Liver (tissue), 8 donors: ENCODE measurements at regions not wholly inside any gene's neighbourhood (a gene's known extent, or its start where the extent isn't known, plus 50 kb on each side); places are given as distances from the start of the nearest gene placed in this dataset.

ENCODE experiments used
- DNase-seq: peaks from one replicate; pipeline ENCODE4 v3.0.0-alpha.2; 2017; ENCODE audit warnings: low spot score
- H3K27ac ChIP-seq, 2 donors: one replicate each; pipeline ENCODE4 v1.7.0; 2013; ENCODE audit warnings: inconsistent platforms in 2 of 2, low read length in 2 of 2, control low read depth in 1 of 2, low read depth in 1 of 2, mild to moderate bottlenecking in 1 of 2
- H3K27me3 ChIP-seq, 4 donors: one replicate each; pipeline versions ENCODE4 v1.6.1 to v1.7.0; 2013; ENCODE audit warnings: low read length in 3 of 4, inconsistent platforms in 1 of 4, mild to moderate bottlenecking in 1 of 4, moderate library complexity in 1 of 4; ENCODE audit not compliant: control insufficient read depth in 4 of 4, insufficient read depth in 4 of 4
- H3K36me3 ChIP-seq, 4 donors: one replicate each; pipeline versions ENCODE4 v1.6.1 to v1.7.0; 2013; ENCODE audit warnings: low read length in 3 of 4, mild to moderate bottlenecking in 3 of 4, low read depth in 1 of 4, moderate library complexity in 1 of 4; ENCODE audit not compliant: control insufficient read depth in 4 of 4, insufficient read depth in 3 of 4
- H3K4me1 ChIP-seq, 4 donors: one replicate each; pipeline versions ENCODE4 v1.6.1 to v1.7.0; 2013; ENCODE audit warnings: low read length in 3 of 4, mild to moderate bottlenecking in 3 of 4, moderate library complexity in 1 of 4; ENCODE audit not compliant: control insufficient read depth in 4 of 4, insufficient read depth in 4 of 4
- H3K4me3 ChIP-seq, 3 donors: one replicate each; pipeline versions ENCODE4 v1.6.1 to v1.7.0; 2013; ENCODE audit warnings: low read length in 3 of 3, control low read depth in 1 of 3, low read depth in 1 of 3, mild to moderate bottlenecking in 1 of 3
- H3K9ac ChIP-seq, 2 donors: one replicate each; pipeline ENCODE4 v1.7.0; 2013; ENCODE audit warnings: low read length in 2 of 2, mild to moderate bottlenecking in 2 of 2, moderate library complexity in 2 of 2, control low read depth in 1 of 2, low read depth in 1 of 2
- H3K9me3 ChIP-seq, 4 donors: one replicate each; pipeline versions ENCODE4 v1.6.1 to v1.7.0; 2013; ENCODE audit warnings: low read length in 3 of 4; ENCODE audit not compliant: control insufficient read depth in 4 of 4
- EGR1 ChIP-seq, 2 donors: IDR thresholded peaks; 2 replicates each; pipeline ENCODE4 v1.6.1; 2016 to 2018; ENCODE audit warnings: antibody characterized with exemption in 2 of 2, low read depth in 2 of 2
- FOXA1 ChIP-seq: IDR thresholded peaks from 2 replicates; pipeline ENCODE4 v1.6.1; 2016; ENCODE audit warnings: antibody characterized with exemption
- GABPA ChIP-seq, 2 donors: IDR thresholded peaks in 1 of 2; conservative IDR thresholded peaks in 1 of 2; 2 replicates each; pipeline ENCODE4 v1.6.1; 2016; ENCODE audit warnings: antibody characterized with exemption in 2 of 2, mild to moderate bottlenecking in 1 of 2, moderate library complexity in 1 of 2
- HNF4A ChIP-seq, 2 donors: conservative IDR thresholded peaks; 2 replicates each; pipeline ENCODE4 v1.6.1; 2016; ENCODE audit warnings: antibody characterized with exemption in 2 of 2, mild to moderate bottlenecking in 2 of 2
- HNF4G ChIP-seq: IDR thresholded peaks from 2 replicates; pipeline ENCODE4 v1.6.1; 2016; ENCODE audit warnings: antibody characterized with exemption
- JUND ChIP-seq, 2 donors: IDR thresholded peaks; 2 replicates each; pipeline ENCODE4 v1.6.1; 2016; ENCODE audit warnings: antibody characterized with exemption in 2 of 2
- NR2F2 ChIP-seq: IDR thresholded peaks from 2 replicates; pipeline ENCODE4 v1.6.1; 2016; ENCODE audit warnings: antibody characterized with exemption
- RAD21 ChIP-seq, 2 donors: IDR thresholded peaks; 2 replicates each; pipeline ENCODE4 v1.6.1; 2016; ENCODE audit warnings: antibody characterized with exemption in 2 of 2, mild to moderate bottlenecking in 2 of 2
- RXRA ChIP-seq, 2 donors: IDR thresholded peaks; 2 replicates each; pipeline ENCODE4 v1.6.1; 2017 to 2018; ENCODE audit warnings: antibody characterized with exemption in 2 of 2, mild to moderate bottlenecking in 1 of 2
- TAF1 ChIP-seq: conservative IDR thresholded peaks from 2 replicates; pipeline ENCODE4 v1.6.1; 2016; ENCODE audit warnings: antibody characterized with exemption, mild to moderate bottlenecking
- WGBS: extraction: QIAGEN DNeasy Blood & Tissue Kit; methylation state at CpG from one replicate; pipeline ENCODE4 v1.1.7; 2013; 5-methylcytosine and 5-hydroxymethylcytosine counted together
- TF ChIP-seq, protein P1 (sequence below): IDR thresholded peaks from 2 replicates; pipeline ENCODE4 v1.6.1; 2016; ENCODE audit warnings: antibody characterized with exemption
- TF ChIP-seq, protein P2 (sequence below): IDR thresholded peaks from 2 replicates; pipeline ENCODE4 v1.6.1; 2016; ENCODE audit warnings: antibody characterized with exemption, mild to moderate bottlenecking
- TF ChIP-seq, protein P3 (sequence below): IDR thresholded peaks from 2 replicates; pipeline ENCODE4 v1.6.1; 2016; ENCODE audit warnings: antibody characterized with exemption
- TF ChIP-seq, protein P4 (sequence below): IDR thresholded peaks from 2 replicates; pipeline ENCODE4 v1.6.1; 2016; ENCODE audit warnings: antibody characterized with exemption
- TF ChIP-seq, protein P5 (sequence below): fragments of 150-350 bp; IDR thresholded peaks from 2 replicates; pipeline ENCODE4 v1.5.1; 2017; ENCODE audit warnings: improper control_type of control experiment, low read depth, low read length; ENCODE audit not compliant: missing input control
- donor health status: healthy.
- donor health status: healthy.
- donor health status: healthy.
- donor health status: healthy.
- donor health status: healthy.

DNA sequence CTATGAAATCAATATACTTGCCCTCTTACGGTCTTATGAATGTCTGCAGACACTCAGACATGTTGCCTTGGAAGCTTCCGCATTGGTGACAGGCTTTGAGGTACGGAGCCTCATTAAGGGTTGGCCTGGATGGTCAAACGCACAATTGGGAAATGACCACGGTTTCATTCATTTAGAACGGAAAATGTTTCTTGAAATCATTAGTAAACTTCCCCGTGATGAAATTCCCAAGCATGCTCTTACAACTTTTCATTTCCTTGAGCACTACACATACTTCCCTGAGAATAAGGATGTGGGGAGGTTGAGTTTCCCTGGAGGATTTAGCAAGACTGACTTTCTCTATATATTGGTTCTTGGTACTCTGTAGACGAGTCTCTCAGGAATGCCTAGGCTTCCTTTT lies 146.3 kb downstream of the HLX start:
- Histone ChIP-seq H3K4me3 (no peak overlapping the region), H3K4me1 (no peaks in the 10 kb centered on the region), H3K27ac (no peak overlapping the region), H3K9ac (no peak overlapping the region), H3K9me3 (no peaks in the 10 kb centered on the region), H3K27me3 (no peaks in the 10 kb centered on the region), H3K36me3 (no peaks in the 10 kb centered on the region)
- 89% methylated on average over 8 of the region's 8 CpGs for WGBS
- TF ChIP-seq, protein P1, sequence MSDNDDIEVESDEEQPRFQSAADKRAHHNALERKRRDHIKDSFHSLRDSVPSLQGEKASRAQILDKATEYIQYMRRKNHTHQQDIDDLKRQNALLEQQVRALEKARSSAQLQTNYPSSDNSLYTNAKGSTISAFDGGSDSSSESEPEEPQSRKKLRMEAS, result no peak
- TF ChIP-seq, protein P2, sequence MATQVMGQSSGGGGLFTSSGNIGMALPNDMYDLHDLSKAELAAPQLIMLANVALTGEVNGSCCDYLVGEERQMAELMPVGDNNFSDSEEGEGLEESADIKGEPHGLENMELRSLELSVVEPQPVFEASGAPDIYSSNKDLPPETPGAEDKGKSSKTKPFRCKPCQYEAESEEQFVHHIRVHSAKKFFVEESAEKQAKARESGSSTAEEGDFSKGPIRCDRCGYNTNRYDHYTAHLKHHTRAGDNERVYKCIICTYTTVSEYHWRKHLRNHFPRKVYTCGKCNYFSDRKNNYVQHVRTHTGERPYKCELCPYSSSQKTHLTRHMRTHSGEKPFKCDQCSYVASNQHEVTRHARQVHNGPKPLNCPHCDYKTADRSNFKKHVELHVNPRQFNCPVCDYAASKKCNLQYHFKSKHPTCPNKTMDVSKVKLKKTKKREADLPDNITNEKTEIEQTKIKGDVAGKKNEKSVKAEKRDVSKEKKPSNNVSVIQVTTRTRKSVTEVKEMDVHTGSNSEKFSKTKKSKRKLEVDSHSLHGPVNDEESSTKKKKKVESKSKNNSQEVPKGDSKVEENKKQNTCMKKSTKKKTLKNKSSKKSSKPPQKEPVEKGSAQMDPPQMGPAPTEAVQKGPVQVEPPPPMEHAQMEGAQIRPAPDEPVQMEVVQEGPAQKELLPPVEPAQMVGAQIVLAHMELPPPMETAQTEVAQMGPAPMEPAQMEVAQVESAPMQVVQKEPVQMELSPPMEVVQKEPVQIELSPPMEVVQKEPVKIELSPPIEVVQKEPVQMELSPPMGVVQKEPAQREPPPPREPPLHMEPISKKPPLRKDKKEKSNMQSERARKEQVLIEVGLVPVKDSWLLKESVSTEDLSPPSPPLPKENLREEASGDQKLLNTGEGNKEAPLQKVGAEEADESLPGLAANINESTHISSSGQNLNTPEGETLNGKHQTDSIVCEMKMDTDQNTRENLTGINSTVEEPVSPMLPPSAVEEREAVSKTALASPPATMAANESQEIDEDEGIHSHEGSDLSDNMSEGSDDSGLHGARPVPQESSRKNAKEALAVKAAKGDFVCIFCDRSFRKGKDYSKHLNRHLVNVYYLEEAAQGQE, result no peak
- TF ChIP-seq EGR1 (IDR thresholded peaks at IDR 0.05; ENCODE audit: low read depth in 2 of 2), result no peak
- no peak for TF ChIP-seq JUND (IDR thresholded peaks at IDR 0.05)
- TF ChIP-seq, protein P3, sequence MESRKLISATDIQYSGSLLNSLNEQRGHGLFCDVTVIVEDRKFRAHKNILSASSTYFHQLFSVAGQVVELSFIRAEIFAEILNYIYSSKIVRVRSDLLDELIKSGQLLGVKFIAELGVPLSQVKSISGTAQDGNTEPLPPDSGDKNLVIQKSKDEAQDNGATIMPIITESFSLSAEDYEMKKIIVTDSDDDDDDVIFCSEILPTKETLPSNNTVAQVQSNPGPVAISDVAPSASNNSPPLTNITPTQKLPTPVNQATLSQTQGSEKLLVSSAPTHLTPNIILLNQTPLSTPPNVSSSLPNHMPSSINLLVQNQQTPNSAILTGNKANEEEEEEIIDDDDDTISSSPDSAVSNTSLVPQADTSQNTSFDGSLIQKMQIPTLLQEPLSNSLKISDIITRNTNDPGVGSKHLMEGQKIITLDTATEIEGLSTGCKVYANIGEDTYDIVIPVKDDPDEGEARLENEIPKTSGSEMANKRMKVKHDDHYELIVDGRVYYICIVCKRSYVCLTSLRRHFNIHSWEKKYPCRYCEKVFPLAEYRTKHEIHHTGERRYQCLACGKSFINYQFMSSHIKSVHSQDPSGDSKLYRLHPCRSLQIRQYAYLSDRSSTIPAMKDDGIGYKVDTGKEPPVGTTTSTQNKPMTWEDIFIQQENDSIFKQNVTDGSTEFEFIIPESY, result no peak
- no peak for TF ChIP-seq RAD21 (IDR thresholded peaks at IDR 0.05)
- TF ChIP-seq TAF1, result no peak
- TF ChIP-seq, protein P4, sequence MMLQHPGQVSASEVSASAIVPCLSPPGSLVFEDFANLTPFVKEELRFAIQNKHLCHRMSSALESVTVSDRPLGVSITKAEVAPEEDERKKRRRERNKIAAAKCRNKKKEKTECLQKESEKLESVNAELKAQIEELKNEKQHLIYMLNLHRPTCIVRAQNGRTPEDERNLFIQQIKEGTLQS, result no peak
- no peak for TF ChIP-seq RXRA (IDR thresholded peaks at IDR 0.05)
- no peak for TF ChIP-seq HNF4G
- DNase-seq, result no peak

DNA sequence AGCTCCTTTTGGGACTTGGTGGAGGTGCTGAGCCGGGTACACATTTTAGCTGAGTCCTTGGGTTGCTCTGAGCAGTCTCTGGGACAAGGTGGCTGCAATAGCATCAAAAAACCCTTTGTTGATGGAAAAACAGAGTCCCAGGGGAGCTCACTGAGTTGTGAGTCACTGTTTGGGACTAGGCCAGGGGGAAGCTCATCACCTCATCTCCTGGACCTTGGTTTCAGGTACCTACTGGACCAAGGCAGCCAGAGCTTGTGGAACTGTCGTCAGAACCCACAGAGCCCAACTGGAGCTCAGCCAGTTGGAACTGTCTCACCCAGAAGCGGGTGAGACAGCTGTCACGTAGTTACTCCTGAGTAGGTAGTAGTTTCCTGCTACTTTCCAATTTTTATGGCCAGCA lies 146.7 kb downstream of the HLX start:
- no peak for TF ChIP-seq RAD21 (IDR thresholded peaks at IDR 0.05)
- TF ChIP-seq, protein P4, result no peak
- TF ChIP-seq, protein P5, sequence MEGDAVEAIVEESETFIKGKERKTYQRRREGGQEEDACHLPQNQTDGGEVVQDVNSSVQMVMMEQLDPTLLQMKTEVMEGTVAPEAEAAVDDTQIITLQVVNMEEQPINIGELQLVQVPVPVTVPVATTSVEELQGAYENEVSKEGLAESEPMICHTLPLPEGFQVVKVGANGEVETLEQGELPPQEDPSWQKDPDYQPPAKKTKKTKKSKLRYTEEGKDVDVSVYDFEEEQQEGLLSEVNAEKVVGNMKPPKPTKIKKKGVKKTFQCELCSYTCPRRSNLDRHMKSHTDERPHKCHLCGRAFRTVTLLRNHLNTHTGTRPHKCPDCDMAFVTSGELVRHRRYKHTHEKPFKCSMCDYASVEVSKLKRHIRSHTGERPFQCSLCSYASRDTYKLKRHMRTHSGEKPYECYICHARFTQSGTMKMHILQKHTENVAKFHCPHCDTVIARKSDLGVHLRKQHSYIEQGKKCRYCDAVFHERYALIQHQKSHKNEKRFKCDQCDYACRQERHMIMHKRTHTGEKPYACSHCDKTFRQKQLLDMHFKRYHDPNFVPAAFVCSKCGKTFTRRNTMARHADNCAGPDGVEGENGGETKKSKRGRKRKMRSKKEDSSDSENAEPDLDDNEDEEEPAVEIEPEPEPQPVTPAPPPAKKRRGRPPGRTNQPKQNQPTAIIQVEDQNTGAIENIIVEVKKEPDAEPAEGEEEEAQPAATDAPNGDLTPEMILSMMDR, result no peak
- TF ChIP-seq HNF4A (conservative IDR thresholded peaks at IDR 0.05), result no peak
- TF ChIP-seq, protein P3, result no peak
- TF ChIP-seq, protein P2, result no peak
- TF ChIP-seq GABPA (IDR thresholded peaks at IDR 0.05 in 1 of 2, conservative IDR thresholded peaks at IDR 0.05 in 1 of 2), result no peak
- TF ChIP-seq FOXA1, result no peak
- TF ChIP-seq EGR1 (IDR thresholded peaks at IDR 0.05; ENCODE audit: low read depth in 2 of 2), result no peak
- no peak for TF ChIP-seq NR2F2
- Histone ChIP-seq H3K27me3 (no peaks in the 10 kb centered on the region), H3K36me3 (no peaks in the 10 kb centered on the region), H3K9ac (no peak overlapping the region), H3K4me3 (no peak overlapping the region), H3K4me1 (no peaks in the 10 kb centered on the region), H3K27ac (no peak overlapping the region), H3K9me3 (no peaks in the 10 kb centered on the region)
- WGBS, result 78% methylated on average over 4 of the region's 4 CpGs
- no peak for DNase-seq
